Stimulated activated naive CD8-positive, alpha-beta T cell treated with anti-CD3 and anti-CD28 coated beads, Interleukin-15, Interleukin-2, amounts not matched to agents 100 ng/mL and 50 ng/mL, for 24 hours (primary cell): ENCODE measurements at regions not wholly inside any gene's neighbourhood (a gene's known extent, or its start where the extent isn't known, plus 50 kb on each side); places are given as distances from the start of the nearest gene placed in this dataset.
"Not testable (repeated sequence)": the region's sequence is repeated elsewhere in the genome, so short reads cannot be mapped to it uniquely, and the experiment has no call there.

Experiments used
- H3K27ac Mint-ChIP-seq: one replicate; pipeline ENCODE4 v1.8.0; 2021; ENCODE audit warnings: mild to moderate bottlenecking, mixed read lengths
- H3K27me3 Mint-ChIP-seq: one replicate; pipeline ENCODE4 v1.8.0; 2021; ENCODE audit warnings: mixed read lengths
- H3K36me3 Mint-ChIP-seq: one replicate; pipeline ENCODE4 v1.8.0; 2021; ENCODE audit warnings: low read depth, mixed read lengths
- H3K4me1 Mint-ChIP-seq: one replicate; pipeline ENCODE4 v1.8.0; 2021; ENCODE audit warnings: low read depth, mixed read lengths
- H3K4me3 Mint-ChIP-seq: one replicate; pipeline ENCODE4 v1.8.0; 2021; ENCODE audit warnings: mild to moderate bottlenecking, mixed read lengths
- H3K9me3 Mint-ChIP-seq: one replicate; pipeline ENCODE4 v1.8.0; 2021; ENCODE audit warnings: mixed read lengths

GRCh38 chr12:88723219-88723618, 142.9 kb upstream of the KITLG start:
- Mint-ChIP-seq H3K36me3 (no peaks in the 10 kb centered on the region), H3K4me3 (no peak overlapping the region), H3K9me3 (peaks cover 4% of the 10 kb centered on the region), H3K4me1 (no peaks in the 10 kb centered on the region), H3K27ac (no peak overlapping the region), H3K27me3 (no peaks in the 10 kb centered on the region)

- H3K27me3 Mint-ChIP-seq: no peaks in the 10 kb centered on the region
- H3K36me3 Mint-ChIP-seq: no peaks in the 10 kb centered on the region
- H3K27ac Mint-ChIP-seq: no peak overlapping the region
- no peaks in the 10 kb centered on the region for H3K4me1 Mint-ChIP-seq
- H3K4me3 Mint-ChIP-seq: no peak overlapping the region
- peaks cover 4% of the 10 kb centered on the region for H3K9me3 Mint-ChIP-seq
Measured at GRCh38 chr12:88720785-88721650, 140.7 kb upstream of the KITLG start.

- H3K9me3 Mint-ChIP-seq: peaks cover 8% of the 10 kb centered on the region
- H3K27ac Mint-ChIP-seq: no peak overlapping the region
- H3K36me3 Mint-ChIP-seq: no peaks in the 10 kb centered on the region
- H3K4me1 Mint-ChIP-seq: no peaks in the 10 kb centered on the region
- no peak overlapping the region for H3K4me3 Mint-ChIP-seq
- no peaks in the 10 kb centered on the region for H3K27me3 Mint-ChIP-seq
Measured at GRCh38 chr12:88720231-88720630, 140.0 kb upstream of the KITLG start.

- H3K4me1 Mint-ChIP-seq: no peaks in the 10 kb centered on the region
Measured at GRCh38 chr12:88717188-88717587, 136.9 kb upstream of the KITLG start.

GRCh38 chr12:88716240-88716639, 136.0 kb upstream of the KITLG start:
- no peak overlapping the region for H3K4me3 Mint-ChIP-seq
- peaks cover 4% of the 10 kb centered on the region for H3K9me3 Mint-ChIP-seq
- H3K4me1 Mint-ChIP-seq: no peaks in the 10 kb centered on the region
- no peaks in the 10 kb centered on the region for H3K36me3 Mint-ChIP-seq
- no peak overlapping the region for H3K27ac Mint-ChIP-seq
- no peaks in the 10 kb centered on the region for H3K27me3 Mint-ChIP-seq

More at GRCh38 chr12:88717188-88717587, 136.9 kb upstream of the KITLG start:
- H3K27me3 Mint-ChIP-seq: no peaks in the 10 kb centered on the region
- peaks cover 8% of the 10 kb centered on the region for H3K9me3 Mint-ChIP-seq
- H3K27ac Mint-ChIP-seq: no peak overlapping the region
- no peaks in the 10 kb centered on the region for H3K36me3 Mint-ChIP-seq
- no peak overlapping the region for H3K4me3 Mint-ChIP-seq

GRCh38 chr12:88715673-88716072, 135.4 kb upstream of the KITLG start:
- Mint-ChIP-seq H3K36me3 (no peaks in the 10 kb centered on the region), H3K27ac (no peak overlapping the region), H3K4me1 (no peaks in the 10 kb centered on the region), H3K9me3 (peaks cover 4% of the 10 kb centered on the region), H3K4me3 (no peak overlapping the region), H3K27me3 (no peaks in the 10 kb centered on the region)

- H3K27me3 Mint-ChIP-seq, H3K27ac Mint-ChIP-seq, H3K4me3 Mint-ChIP-seq, H3K4me1 Mint-ChIP-seq, H3K36me3 Mint-ChIP-seq, H3K9me3 Mint-ChIP-seq: not testable (repeated sequence)
Measured at GRCh38 chr12:88714263-88714882, 134.1 kb upstream of the KITLG start.

GRCh38 chr12:88707800-88708199, 127.5 kb upstream of the KITLG start:
- Mint-ChIP-seq H3K27me3 (no peaks in the 10 kb centered on the region), H3K4me1 (no peaks in the 10 kb centered on the region), H3K4me3 (no peak overlapping the region), H3K27ac (no peak overlapping the region), H3K9me3 (peaks cover 20% of the 10 kb centered on the region), H3K36me3 (no peaks in the 10 kb centered on the region)

- H3K27me3 Mint-ChIP-seq: no peaks in the 10 kb centered on the region
- H3K27ac Mint-ChIP-seq: no peak overlapping the region
- no peak overlapping the region for H3K4me3 Mint-ChIP-seq
- no peaks in the 10 kb centered on the region for H3K4me1 Mint-ChIP-seq
- H3K36me3 Mint-ChIP-seq: no peaks in the 10 kb centered on the region
- peaks cover 20% of the 10 kb centered on the region for H3K9me3 Mint-ChIP-seq
Measured at GRCh38 chr12:88706286-88706685, 126.0 kb upstream of the KITLG start.

- H3K4me3 Mint-ChIP-seq: no peak overlapping the region
- peaks cover 20% of the 10 kb centered on the region for H3K9me3 Mint-ChIP-seq
- no peak overlapping the region for H3K27ac Mint-ChIP-seq
- no peaks in the 10 kb centered on the region for H3K27me3 Mint-ChIP-seq
- no peaks in the 10 kb centered on the region for H3K36me3 Mint-ChIP-seq
- H3K4me1 Mint-ChIP-seq: no peaks in the 10 kb centered on the region
Measured at GRCh38 chr12:88703790-88704189, 123.5 kb upstream of the KITLG start.

- Mint-ChIP-seq H3K9me3 (peaks cover 4% of the 10 kb centered on the region), H3K4me1 (no peaks in the 10 kb centered on the region), H3K27me3 (no peaks in the 10 kb centered on the region), H3K36me3 (no peaks in the 10 kb centered on the region), H3K27ac (no peak overlapping the region), H3K4me3 (no peak overlapping the region)
Measured at GRCh38 chr12:88698471-88698870, 118.2 kb upstream of the KITLG start.

GRCh38 chr12:88693837-88694445, 113.7 kb upstream of the KITLG start:
- H3K4me1 Mint-ChIP-seq: no peaks in the 10 kb centered on the region
- no peak overlapping the region for H3K4me3 Mint-ChIP-seq
- H3K9me3 Mint-ChIP-seq: peaks cover 4% of the 10 kb centered on the region
- H3K36me3 Mint-ChIP-seq: no peaks in the 10 kb centered on the region
- no peaks in the 10 kb centered on the region for H3K27me3 Mint-ChIP-seq
- H3K27ac Mint-ChIP-seq: no peak overlapping the region

- H3K27me3 Mint-ChIP-seq: no peaks in the 10 kb centered on the region
- H3K4me1 Mint-ChIP-seq: no peaks in the 10 kb centered on the region
- no peaks in the 10 kb centered on the region for H3K36me3 Mint-ChIP-seq
- H3K4me3 Mint-ChIP-seq: no peak overlapping the region
- no peak overlapping the region for H3K27ac Mint-ChIP-seq
- peaks cover 4% of the 10 kb centered on the region for H3K9me3 Mint-ChIP-seq
Measured at GRCh38 chr12:88691811-88692210, 111.5 kb upstream of the KITLG start.

GRCh38 chr12:88684610-88685009, 104.3 kb upstream of the KITLG start:
- no peak overlapping the region for H3K4me3 Mint-ChIP-seq
- no peaks in the 10 kb centered on the region for H3K36me3 Mint-ChIP-seq
- no peaks in the 10 kb centered on the region for H3K27me3 Mint-ChIP-seq
- H3K9me3 Mint-ChIP-seq: no peaks in the 10 kb centered on the region
- no peaks in the 10 kb centered on the region for H3K4me1 Mint-ChIP-seq
- no peak overlapping the region for H3K27ac Mint-ChIP-seq

GRCh38 chr12:88684170-88684569, 103.9 kb upstream of the KITLG start:
- H3K27ac Mint-ChIP-seq: no peak overlapping the region
- no peaks in the 10 kb centered on the region for H3K36me3 Mint-ChIP-seq
- no peaks in the 10 kb centered on the region for H3K27me3 Mint-ChIP-seq
- no peaks in the 10 kb centered on the region for H3K9me3 Mint-ChIP-seq
- H3K4me1 Mint-ChIP-seq: no peaks in the 10 kb centered on the region
- H3K4me3 Mint-ChIP-seq: no peak overlapping the region
